Prostate gland (tissue), 2 donors: ENCODE measurements at regions not wholly inside any gene's neighbourhood (a gene's known extent, or its start where the extent isn't known, plus 50 kb on each side); places are given as distances from the start of the nearest gene placed in this dataset.
A peak's percentile ranks its signal among the peaks of the same experiment; 100 is the strongest.

Source experiments
- DNase-seq: peaks from one replicate; pipeline ENCODE4 v3.0.0-alpha.2; 2019; ENCODE audit warnings: low spot score
- H3K27ac ChIP-seq, 2 donors: fragments of 200-600 bp; sonication (generic); 2 replicates each; pipeline ENCODE4 v1.5.1; 2017 to 2019
- H3K27me3 ChIP-seq: fragments of 200-600 bp; sonication (generic); replicated peaks from 2 replicates; pipeline ENCODE4 v1.5.1; 2019; ENCODE audit not compliant: insufficient read depth
- H3K36me3 ChIP-seq, 2 donors: fragments of 200-600 bp; sonication (generic); 1 replicate in 1 of 2; 2 replicates in 1 of 2; pipeline versions ENCODE4 v1.5.1 to v1.8.1; 2017 to 2019
- H3K4me1 ChIP-seq: fragments of 200-600 bp; sonication (generic); replicated peaks from 2 replicates; pipeline ENCODE4 v1.5.1; 2019
- H3K4me3 ChIP-seq, 2 donors: fragments of 200-600 bp; sonication (generic); 2 replicates each; pipeline ENCODE4 v1.5.1; 2017 to 2019
- H3K9me3 ChIP-seq: fragments of 200-600 bp; sonication (generic); 2 replicates; pipeline ENCODE4 v1.5.1; 2017
- CTCF ChIP-seq, 4 experiments: fragments of 200-600 bp in 2 of 4; fragments of 450-650 bp in 2 of 4; sonication (generic) in 2 of 4; IDR thresholded peaks; 1 replicate in 3 of 4; 2 replicates in 1 of 4; pipeline ENCODE4 v1.5.1; 2016 to 2019; ENCODE audit warnings: antibody characterized with exemption in 4 of 4, mild to moderate bottlenecking in 2 of 4, moderate library complexity in 2 of 4
- POLR2A ChIP-seq: fragments of 450-650 bp; IDR thresholded peaks from one replicate; pipeline ENCODE4 v1.6.1; 2016; ENCODE audit warnings: antibody characterized with exemption, mild to moderate bottlenecking
- POLR2AphosphoS5 ChIP-seq: sonication (generic); formaldehyde crosslinking; IDR thresholded peaks from one replicate; pipeline ENCODE4 v1.6.1; 2017; ENCODE audit warnings: antibody characterized with exemption
- whole genome bisulfite sequencing: methylation state at CpG from one replicate; pipeline ENCODE4 v1.1.5; 2018; 5-methylcytosine and 5-hydroxymethylcytosine counted together
- intact Hi-C: fragments of 100-400 bp; cut with DNase I; formaldehyde crosslinking; loops from one replicate; pipeline ENCODE4 v1.14.2; 2022

- WGBS = 36% methylated on average over 5 of the region's 5 CpGs
- H3K27ac ChIP-seq = no peak overlapping the region
- H3K4me1 ChIP-seq = peaks cover 12% of the 10 kb centered on the region
- H3K27me3 ChIP-seq = no peaks in the 10 kb centered on the region
- intact Hi-C loops = loop anchor here (5.0 kb wide), 1 partner anchor 209 kb away; no protein-coding TSS in a partner anchor
- no peaks in the 10 kb centered on the region for H3K36me3 ChIP-seq
- no peak overlapping the region for H3K4me3 ChIP-seq
- no peak for DNase-seq
- no peaks in the 10 kb centered on the region for H3K9me3 ChIP-seq
- TF ChIP-seq POLR2AphosphoS5 (no peak), POLR2A (no peak), CTCF (IDR thresholded peaks at IDR 0.05) (no peak)
These were observed 115.1 kb downstream of the SLC25A47 start for GRCh38 chr14:100438271-100438670.

GRCh38 chr14:100438678-100439592, 115.8 kb downstream of the SLC25A47 start:
- peak; percentile 79 for DNase-seq
- no peak overlapping the region for H3K4me3 ChIP-seq
- no peaks in the 10 kb centered on the region for H3K9me3 ChIP-seq
- intact Hi-C loops = loop anchor here (5.0 kb wide), 1 partner anchor 208 kb away; no protein-coding TSS in a partner anchor
- H3K27ac ChIP-seq = peak overlapping the region; percentile 1 to 16
- H3K36me3 ChIP-seq = no peaks in the 10 kb centered on the region
- peak; percentile 29 for TF ChIP-seq POLR2A
- no peak for TF ChIP-seq CTCF (IDR thresholded peaks at IDR 0.05)
- TF ChIP-seq POLR2AphosphoS5 = peak; percentile 59
- 38% methylated on average over 10 of the region's 10 CpGs for WGBS
- no peaks in the 10 kb centered on the region for H3K27me3 ChIP-seq
- H3K4me1 ChIP-seq = peaks cover 12% of the 10 kb centered on the region

GRCh38 chr14:100439781-100440180, 116.6 kb downstream of the SLC25A47 start:
- no peak for TF ChIP-seq POLR2A
- TF ChIP-seq CTCF (IDR thresholded peaks at IDR 0.05) = no peak
- no peak for TF ChIP-seq POLR2AphosphoS5
- H3K36me3 ChIP-seq = no peaks in the 10 kb centered on the region
- H3K4me1 ChIP-seq = peaks cover 12% of the 10 kb centered on the region
- WGBS = 33% methylated on average over 6 of the region's 6 CpGs
- intact Hi-C loops = loop anchor here (5.0 to 10.0 kb wide), 2 partner anchors 208 to 1185 kb away; no protein-coding TSS in a partner anchor
- H3K9me3 ChIP-seq = no peaks in the 10 kb centered on the region
- H3K4me3 ChIP-seq = no peak overlapping the region
- H3K27ac ChIP-seq = peak overlapping the region; percentile 1 to 36
- no peaks in the 10 kb centered on the region for H3K27me3 ChIP-seq
- DNase-seq = no peak

- TF ChIP-seq POLR2AphosphoS5 = peak; percentile 81
- TF ChIP-seq POLR2A = no peak
- TF ChIP-seq CTCF (IDR thresholded peaks at IDR 0.05) = peak; percentile 43 to 94 (median 82)
- intact Hi-C loops = loop anchor here (10.0 kb wide), 1 partner anchor 1185 kb away; no protein-coding TSS in a partner anchor
- Histone ChIP-seq H3K27me3 (no peaks in the 10 kb centered on the region), H3K9me3 (no peaks in the 10 kb centered on the region), H3K4me1 (peaks cover 12% of the 10 kb centered on the region), H3K36me3 (no peaks in the 10 kb centered on the region), H3K4me3 (no peak overlapping the region), H3K27ac (peak overlapping the region; percentile 1 to 36)
- DNase-seq = peak; percentile 87
- 19% methylated on average over 10 of the region's 10 CpGs for WGBS
These were observed 117.1 kb downstream of the SLC25A47 start for GRCh38 chr14:100440207-100440631.
